ENCODE measurements at regions not wholly inside any gene's neighbourhood (a gene's known extent, or its start where the extent isn't known, plus 50 kb on each side); places are given as distances from the start of the nearest gene placed in this dataset.

DNA sequence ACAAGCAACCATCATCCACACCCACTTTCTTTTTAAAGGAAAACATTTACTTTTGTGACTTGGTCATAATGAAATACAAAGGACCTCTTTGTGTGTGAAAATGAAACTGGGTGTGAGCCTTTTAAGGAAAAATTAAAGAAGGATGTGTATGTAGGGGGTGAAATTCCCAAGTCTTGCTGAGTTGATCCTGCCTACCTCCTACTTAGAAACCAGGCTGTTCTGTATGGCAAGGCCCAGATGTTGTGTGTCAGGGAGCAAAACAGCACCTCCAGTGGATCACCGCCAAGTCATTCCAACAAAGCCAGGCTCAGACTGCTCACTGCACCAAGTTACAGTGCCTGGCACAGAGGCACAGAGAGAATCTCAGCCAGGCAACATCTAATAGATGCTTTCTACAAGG is 198.5 kb upstream of the FBN2 start:
- DNase-seq (ENCODE audit: low read depth) = peak; percentile 3
- TF ChIP-seq, protein P1, sequence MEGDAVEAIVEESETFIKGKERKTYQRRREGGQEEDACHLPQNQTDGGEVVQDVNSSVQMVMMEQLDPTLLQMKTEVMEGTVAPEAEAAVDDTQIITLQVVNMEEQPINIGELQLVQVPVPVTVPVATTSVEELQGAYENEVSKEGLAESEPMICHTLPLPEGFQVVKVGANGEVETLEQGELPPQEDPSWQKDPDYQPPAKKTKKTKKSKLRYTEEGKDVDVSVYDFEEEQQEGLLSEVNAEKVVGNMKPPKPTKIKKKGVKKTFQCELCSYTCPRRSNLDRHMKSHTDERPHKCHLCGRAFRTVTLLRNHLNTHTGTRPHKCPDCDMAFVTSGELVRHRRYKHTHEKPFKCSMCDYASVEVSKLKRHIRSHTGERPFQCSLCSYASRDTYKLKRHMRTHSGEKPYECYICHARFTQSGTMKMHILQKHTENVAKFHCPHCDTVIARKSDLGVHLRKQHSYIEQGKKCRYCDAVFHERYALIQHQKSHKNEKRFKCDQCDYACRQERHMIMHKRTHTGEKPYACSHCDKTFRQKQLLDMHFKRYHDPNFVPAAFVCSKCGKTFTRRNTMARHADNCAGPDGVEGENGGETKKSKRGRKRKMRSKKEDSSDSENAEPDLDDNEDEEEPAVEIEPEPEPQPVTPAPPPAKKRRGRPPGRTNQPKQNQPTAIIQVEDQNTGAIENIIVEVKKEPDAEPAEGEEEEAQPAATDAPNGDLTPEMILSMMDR (conservative IDR thresholded peaks at IDR 0.05; ENCODE audit: low read depth, low read length) = no peak
- H3K4me3 ChIP-seq (ENCODE audit: low read depth, low read length) = no peak overlapping the region

DNA sequence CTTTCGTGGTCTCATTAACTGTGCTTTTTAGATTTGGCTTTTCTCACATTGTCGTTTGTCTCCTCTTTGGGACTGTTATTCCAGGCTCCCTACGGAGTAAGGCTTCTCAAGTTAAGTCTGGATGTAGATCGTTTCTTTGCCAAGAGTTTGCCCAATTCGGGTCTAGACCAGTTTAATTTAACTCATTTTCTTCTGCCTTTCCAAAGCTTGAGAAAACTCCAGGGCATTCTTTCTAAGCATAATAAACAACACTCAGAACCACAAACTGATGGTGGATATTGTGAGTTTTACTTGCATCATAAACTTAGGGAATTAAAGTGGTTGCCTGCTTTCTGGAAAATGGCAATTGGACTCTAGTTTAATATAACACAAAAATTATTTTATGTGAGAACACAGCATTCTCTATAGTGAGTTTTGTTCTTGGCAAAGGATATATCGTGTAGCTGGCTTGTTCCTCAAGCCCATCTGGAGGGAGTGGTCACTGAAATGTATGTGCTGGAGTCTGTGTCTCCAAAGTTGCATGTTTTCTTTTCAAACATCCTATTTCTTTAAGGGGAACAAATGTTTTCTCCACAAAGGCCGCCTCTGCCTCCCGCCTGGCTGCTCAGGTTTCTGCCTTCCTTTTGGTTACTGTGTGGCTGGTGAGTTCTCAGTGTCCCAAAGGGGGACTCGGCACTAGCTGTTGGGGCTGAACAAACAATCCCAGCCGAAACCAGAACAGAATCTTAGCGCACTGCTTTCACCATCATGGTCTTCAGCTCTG is 211.3 kb upstream of the FBN2 start:
- DNase-seq (ENCODE audit: low read depth) = peak; percentile 17
- H3K4me3 ChIP-seq (ENCODE audit: low read depth, low read length) = peak overlapping the region; percentile 36
- TF ChIP-seq, protein P1 (conservative IDR thresholded peaks at IDR 0.05; ENCODE audit: low read depth, low read length) = no peak

DNA sequence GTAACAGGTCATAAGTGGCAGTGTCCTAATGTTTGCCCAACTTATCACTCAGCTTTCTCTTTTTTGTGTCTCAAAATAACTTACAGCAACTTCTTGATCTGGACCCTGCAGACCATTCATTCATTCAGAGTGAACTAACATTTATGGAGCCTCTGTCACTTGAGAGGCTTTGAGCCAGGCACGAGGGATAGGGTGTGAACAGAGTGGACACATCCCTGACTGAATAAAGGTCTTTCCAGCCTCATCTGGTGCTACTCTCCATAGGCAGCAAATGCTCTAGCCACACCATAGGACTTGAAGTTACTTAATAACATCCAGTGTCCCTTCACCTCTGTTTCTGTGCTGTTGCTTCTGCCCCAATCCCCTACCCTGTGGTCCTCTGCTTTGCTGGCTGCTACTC is 212.1 kb upstream of the FBN2 start:
- H3K4me3 ChIP-seq (ENCODE audit: low read depth, low read length) = no peak overlapping the region
- TF ChIP-seq, protein P1 (conservative IDR thresholded peaks at IDR 0.05; ENCODE audit: low read depth, low read length) = no peak
- no peak for DNase-seq (ENCODE audit: low read depth)

DNA sequence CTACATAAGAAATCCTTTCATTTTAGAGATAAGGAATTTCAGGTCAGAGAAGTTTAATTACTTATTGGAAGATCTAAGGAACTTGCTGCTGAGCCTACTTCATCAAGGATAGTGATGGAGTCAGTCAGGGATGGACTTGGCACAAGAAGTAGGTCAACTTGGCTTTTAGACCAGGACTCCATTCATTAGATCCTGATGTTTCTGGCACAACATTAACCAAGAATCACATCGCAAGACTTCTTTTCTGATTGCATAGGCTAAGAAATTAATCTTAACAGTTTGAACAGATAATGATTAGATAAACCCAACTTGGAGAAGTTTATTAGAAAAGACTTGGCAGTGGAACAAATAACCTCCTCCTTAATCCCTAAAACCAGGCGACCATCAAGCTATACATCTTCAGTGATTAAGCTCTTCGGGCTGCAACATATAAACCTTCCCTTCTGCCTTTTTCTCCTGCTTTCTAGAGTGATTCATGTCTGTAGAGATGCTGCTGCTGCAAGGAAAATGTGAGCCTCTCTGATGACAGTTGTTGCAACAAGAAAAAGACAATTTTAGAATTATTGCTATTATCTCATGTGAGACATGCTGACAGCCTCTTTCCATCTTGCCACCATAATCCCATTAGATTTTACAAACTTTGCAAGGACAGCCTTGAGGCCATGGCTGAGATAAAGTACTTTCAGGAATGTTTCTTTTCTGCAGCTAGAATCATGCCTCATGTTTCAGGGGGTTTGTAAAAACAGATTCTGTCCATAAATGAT is 207.9 kb upstream of the SLC27A6 start:
- H3K4me3 ChIP-seq (ENCODE audit: low read depth, low read length) = no peak overlapping the region
- no peak for DNase-seq (ENCODE audit: low read depth)
- TF ChIP-seq, protein P1 (conservative IDR thresholded peaks at IDR 0.05; ENCODE audit: low read depth, low read length) = no peak

DNA sequence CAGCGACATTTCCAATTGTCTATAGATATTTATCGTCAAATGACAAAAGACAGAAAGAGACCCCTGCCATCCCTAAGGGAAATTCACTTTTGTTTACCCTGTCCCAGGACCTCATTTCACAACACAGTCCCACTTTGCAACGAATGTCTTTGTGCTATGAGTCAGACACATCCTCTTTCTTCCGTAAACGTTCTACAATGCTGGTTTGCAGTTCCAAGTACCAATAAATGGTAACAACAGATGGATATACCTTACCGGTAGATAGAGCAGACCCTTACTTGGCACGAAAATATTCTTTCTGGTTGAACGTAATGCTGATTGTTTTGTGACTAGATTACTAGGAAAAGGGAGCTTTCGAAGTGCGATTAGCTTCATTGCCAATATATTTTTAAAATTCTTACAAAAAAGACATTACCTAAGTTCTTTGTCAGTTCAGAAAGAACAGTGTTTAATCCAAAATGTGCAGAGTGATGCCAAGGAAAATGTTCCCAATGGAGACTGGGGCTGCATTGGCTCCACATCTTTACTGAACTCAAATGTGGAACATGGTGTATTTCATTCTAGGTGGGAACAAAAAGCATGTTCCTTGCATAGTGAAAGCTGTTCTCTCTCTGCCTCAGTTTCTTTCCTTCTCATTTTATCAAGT is 202.5 kb upstream of the SLC27A6 start:
- no peak for DNase-seq (ENCODE audit: low read depth)
- TF ChIP-seq, protein P1 (conservative IDR thresholded peaks at IDR 0.05; ENCODE audit: low read depth, low read length) = no peak
- no peak overlapping the region for H3K4me3 ChIP-seq (ENCODE audit: low read depth, low read length)

DNA sequence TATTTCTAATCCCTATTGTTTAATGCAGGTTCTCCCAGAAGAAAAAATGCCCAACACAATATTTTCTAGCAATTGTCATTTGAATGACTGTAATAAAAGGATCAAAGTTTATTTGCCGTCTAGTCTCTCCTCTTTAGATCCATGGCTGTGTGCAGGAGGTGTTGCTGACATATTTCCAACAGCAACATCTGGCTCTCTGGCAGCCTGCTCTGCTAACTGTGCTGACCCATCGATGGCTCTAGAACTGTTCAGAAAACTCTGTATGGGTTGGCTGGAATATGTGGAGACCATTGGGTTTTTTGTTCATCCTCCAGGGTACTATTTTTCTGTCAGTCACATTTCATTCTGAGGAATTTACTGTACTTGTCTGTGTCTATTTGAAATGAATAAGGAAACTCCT is 202.0 kb upstream of the SLC27A6 start:
- H3K4me3 ChIP-seq (ENCODE audit: low read depth, low read length) = no peak overlapping the region
- TF ChIP-seq, protein P1 (conservative IDR thresholded peaks at IDR 0.05; ENCODE audit: low read depth, low read length) = no peak
- no peak for DNase-seq (ENCODE audit: low read depth)

All from choroid plexus epithelial cell (primary cell).